Activated CD4-positive, CD25-positive, alpha-beta regulatory T cell (primary cell): ENCODE measurements at regions not wholly inside any gene's neighbourhood (a gene's known extent, or its start where the extent isn't known, plus 50 kb on each side); places are given as distances from the start of the nearest gene placed in this dataset.
A peak's percentile ranks its signal among the peaks of the same experiment; 100 is the strongest.

Experiments
- DNase-seq, 4 experiments: peaks; one replicate each; lab custom pipeline; 2025; lab: John Stamatoyannopoulos, UW

- DNase-seq = no peak
Observed at GRCh38 chr1:53378061-53378460, 50.2 kb upstream of the LRP8 start.

- DNase-seq = no peak
Observed at GRCh38 chr1:53378932-53379661, 51.2 kb upstream of the LRP8 start.

GRCh38 chr1:53379662-53380002, 51.8 kb upstream of the LRP8 start:
- DNase-seq = no peak

- DNase-seq = no peak
Observed at GRCh38 chr1:53380296-53380695, 52.4 kb upstream of the LRP8 start.

GRCh38 chr1:53381790-53382401, 54.0 kb upstream of the LRP8 start:
- no peak for DNase-seq

- DNase-seq = no peak
Observed at GRCh38 chr1:53383136-53383870, 55.4 kb upstream of the LRP8 start.

GRCh38 chr1:53384796-53385195, 56.9 kb upstream of the LRP8 start:
- no peak for DNase-seq

GRCh38 chr1:53385276-53386225, 57.7 kb upstream of the LRP8 start:
- DNase-seq = no peak

- no peak for DNase-seq
Observed at GRCh38 chr1:53388963-53389362, 61.1 kb upstream of the LRP8 start.

- no peak for DNase-seq
Observed at GRCh38 chr1:53390261-53390660, 62.4 kb upstream of the LRP8 start.

- no peak for DNase-seq
Observed at GRCh38 chr1:53390736-53391135, 62.9 kb upstream of the LRP8 start.

GRCh38 chr1:53391296-53391695, 63.4 kb upstream of the LRP8 start:
- no peak for DNase-seq

GRCh38 chr1:53391982-53392381, 64.1 kb upstream of the LRP8 start:
- DNase-seq = no peak

GRCh38 chr1:53392460-53392859, 64.6 kb upstream of the LRP8 start:
- no peak for DNase-seq

- peak; percentile 35 to 74 (median 54) for DNase-seq
Observed at GRCh38 chr1:53393325-53393792, 65.5 kb upstream of the LRP8 start.

GRCh38 chr1:53394306-53394705, 64.9 kb upstream of the DMRTB1 start:
- no peak for DNase-seq

GRCh38 chr1:53395671-53396215, 63.5 kb upstream of the DMRTB1 start:
- DNase-seq = no peak

- no peak for DNase-seq
Observed at GRCh38 chr1:53396573-53397268, 62.5 kb upstream of the DMRTB1 start.

- DNase-seq = no peak
Observed at GRCh38 chr1:53398091-53398490, 61.1 kb upstream of the DMRTB1 start.

GRCh38 chr1:53398576-53399365, 60.4 kb upstream of the DMRTB1 start:
- no peak for DNase-seq
